Mesendoderm (in vitro differentiated cells): ENCODE measurements at regions not wholly inside any gene's neighbourhood (a gene's known extent, or its start where the extent isn't known, plus 50 kb on each side); places are given as distances from the start of the nearest gene placed in this dataset.

ENCODE experiments used
- DNase-seq: peaks from one replicate; pipeline ENCODE4 v3.0.0; 2013
- H2AK5ac ChIP-seq: 2 replicates; pipeline ENCODE4 v1.6.1; 2013; ENCODE audit warnings: low read length, inconsistent platforms
- H2BK120ac ChIP-seq: 2 replicates; pipeline ENCODE4 v1.6.1; 2013; ENCODE audit warnings: low read depth, mild to moderate bottlenecking, low read length, moderate library complexity, mixed read lengths
- H2BK15ac ChIP-seq: replicated peaks from 2 replicates; pipeline ENCODE4 v1.6.1; 2013; ENCODE audit warnings: low read depth, mild to moderate bottlenecking, moderate library complexity
- H2BK5ac ChIP-seq: 2 replicates; pipeline ENCODE4 v1.6.1; 2013; ENCODE audit warnings: low read length, inconsistent platforms
- H3K18ac ChIP-seq: 2 replicates; pipeline ENCODE4 v1.6.1; 2013; ENCODE audit warnings: mild to moderate bottlenecking, low read length, mixed read lengths
- H3K23ac ChIP-seq: one replicate; pipeline ENCODE4 v1.6.1; 2013; ENCODE audit warnings: low read length
- H3K27ac ChIP-seq: 2 replicates; pipeline ENCODE4 v1.5.1; 2013; ENCODE audit warnings: low read depth, mild to moderate bottlenecking, inconsistent platforms, low read length, moderate library complexity
- H3K27me3 ChIP-seq: 2 replicates; pipeline ENCODE4 v1.6.1; 2013; ENCODE audit warnings: low read length, control low read depth, mild to moderate bottlenecking, inconsistent platforms; ENCODE audit not compliant: insufficient read depth, poor library complexity
- H3K36me3 ChIP-seq: 2 replicates; pipeline ENCODE4 v1.6.1; 2013; ENCODE audit warnings: low read length, inconsistent platforms; ENCODE audit not compliant: control insufficient read depth, insufficient read depth
- H3K4ac ChIP-seq: one replicate; pipeline ENCODE4 v1.6.1; 2013; ENCODE audit warnings: low read depth, mild to moderate bottlenecking, low read length, moderate library complexity
- H3K4me1 ChIP-seq: 2 replicates; pipeline ENCODE4 v1.6.1; 2013; ENCODE audit warnings: low read depth, low read length, inconsistent platforms; ENCODE audit not compliant: control insufficient read depth
- H3K4me2 ChIP-seq: 2 replicates; pipeline ENCODE4 v1.6.1; 2013; ENCODE audit warnings: low read length
- H3K4me3 ChIP-seq: 2 replicates; pipeline ENCODE4 v1.5.1; 2013; ENCODE audit warnings: mild to moderate bottlenecking, low read length
- H3K56ac ChIP-seq: one replicate; pipeline ENCODE4 v1.6.1; 2013; ENCODE audit warnings: low read length
- H3K79me1 ChIP-seq: 2 replicates; pipeline ENCODE4 v1.6.1; 2013; ENCODE audit warnings: low read length, inconsistent platforms
- H3K79me2 ChIP-seq: 2 replicates; pipeline ENCODE4 v1.6.1; 2013; ENCODE audit warnings: mild to moderate bottlenecking, low read length; ENCODE audit not compliant: control insufficient read depth, insufficient read depth
- H3K9ac ChIP-seq: 2 replicates; pipeline ENCODE4 v1.6.1; 2013; ENCODE audit warnings: low read length, inconsistent platforms
- H4K5ac ChIP-seq: one replicate; pipeline ENCODE4 v1.6.1; 2013; ENCODE audit warnings: low read length
- H4K8ac ChIP-seq: one replicate; pipeline ENCODE4 v1.6.1; 2013; ENCODE audit warnings: low read depth, mild to moderate bottlenecking, control low read depth, low read length, moderate library complexity
- WGBS: extraction: QIAGEN DNeasy Blood & Tissue Kit; methylation state at CpG from one replicate; pipeline ENCODE4 v1.1.7; 2013; ENCODE audit warnings: low lambda C conversion rate, missing lambda C conversion rate; ENCODE audit not compliant: insufficient coverage; ENCODE audit errors: extremely low coverage; 5-methylcytosine and 5-hydroxymethylcytosine counted together

DNA sequence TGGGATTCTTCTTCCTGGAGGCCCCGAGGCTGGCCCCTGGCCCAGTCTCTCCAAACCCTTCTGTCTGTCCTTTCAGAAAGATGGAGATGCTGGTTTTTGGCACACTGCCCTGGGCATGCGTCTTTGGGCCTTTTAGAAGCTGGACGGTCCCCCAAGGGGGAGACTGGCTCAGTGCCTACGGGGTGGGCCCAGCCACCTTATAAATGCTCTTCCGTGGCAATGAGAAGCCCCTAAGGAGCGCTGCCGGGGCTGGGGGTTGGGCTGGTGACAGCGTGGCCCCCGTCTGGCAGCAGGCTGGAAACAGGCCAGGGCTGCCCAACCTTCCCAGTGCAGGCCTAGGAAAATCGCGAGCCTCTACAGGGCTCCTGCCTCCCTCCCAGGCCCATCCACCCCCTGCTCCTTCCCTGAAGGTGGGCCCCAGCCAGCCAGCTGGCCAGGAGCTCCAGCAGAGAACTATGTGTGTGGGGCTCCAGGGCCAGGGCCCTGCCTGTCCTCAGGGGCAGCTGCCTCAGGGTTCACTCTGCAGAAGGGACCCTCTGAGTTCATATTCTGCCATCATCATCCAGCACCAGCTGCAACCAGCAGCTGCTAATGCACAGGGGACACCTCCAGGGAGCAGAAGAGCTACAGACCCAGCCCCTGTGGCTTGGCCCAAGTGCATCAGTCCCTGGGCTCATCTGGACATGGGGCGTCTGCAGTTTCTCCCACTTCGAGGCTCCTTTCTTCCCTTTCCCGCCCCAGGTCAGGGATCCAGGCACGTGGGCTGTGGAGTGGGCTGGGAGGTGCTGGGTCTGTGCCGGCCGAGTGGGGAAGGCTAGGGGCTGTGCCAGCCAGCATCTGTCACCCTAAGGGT, 107.6 kb upstream of the OTOS start:
- no peaks in the 10 kb centered on the region for H3K36me3 ChIP-seq
- H3K4me2 ChIP-seq: no peak overlapping the region
- no peak overlapping the region for H3K23ac ChIP-seq
- H3K27ac ChIP-seq: no peak overlapping the region
- no peak overlapping the region for H4K5ac ChIP-seq
- H3K18ac ChIP-seq: no peak overlapping the region
- no peaks in the 10 kb centered on the region for H3K4me1 ChIP-seq
- no peak overlapping the region for H2BK120ac ChIP-seq
- no peak overlapping the region for H3K4ac ChIP-seq
- no peak overlapping the region for H2BK5ac ChIP-seq
- H3K27me3 ChIP-seq: no peaks in the 10 kb centered on the region
- H3K4me3 ChIP-seq: no peak overlapping the region
- no peak overlapping the region for H4K8ac ChIP-seq
- no CpG with 5 or more reads among the region's 17 CpGs for WGBS
- no peaks in the 10 kb centered on the region for H3K79me1 ChIP-seq
- no peak overlapping the region for H2BK15ac ChIP-seq
- H3K79me2 ChIP-seq: no peaks in the 10 kb centered on the region
- H2AK5ac ChIP-seq: no peak overlapping the region
- H3K9ac ChIP-seq: no peak overlapping the region
- no peak overlapping the region for H3K56ac ChIP-seq
- DNase-seq: no peak

DNA sequence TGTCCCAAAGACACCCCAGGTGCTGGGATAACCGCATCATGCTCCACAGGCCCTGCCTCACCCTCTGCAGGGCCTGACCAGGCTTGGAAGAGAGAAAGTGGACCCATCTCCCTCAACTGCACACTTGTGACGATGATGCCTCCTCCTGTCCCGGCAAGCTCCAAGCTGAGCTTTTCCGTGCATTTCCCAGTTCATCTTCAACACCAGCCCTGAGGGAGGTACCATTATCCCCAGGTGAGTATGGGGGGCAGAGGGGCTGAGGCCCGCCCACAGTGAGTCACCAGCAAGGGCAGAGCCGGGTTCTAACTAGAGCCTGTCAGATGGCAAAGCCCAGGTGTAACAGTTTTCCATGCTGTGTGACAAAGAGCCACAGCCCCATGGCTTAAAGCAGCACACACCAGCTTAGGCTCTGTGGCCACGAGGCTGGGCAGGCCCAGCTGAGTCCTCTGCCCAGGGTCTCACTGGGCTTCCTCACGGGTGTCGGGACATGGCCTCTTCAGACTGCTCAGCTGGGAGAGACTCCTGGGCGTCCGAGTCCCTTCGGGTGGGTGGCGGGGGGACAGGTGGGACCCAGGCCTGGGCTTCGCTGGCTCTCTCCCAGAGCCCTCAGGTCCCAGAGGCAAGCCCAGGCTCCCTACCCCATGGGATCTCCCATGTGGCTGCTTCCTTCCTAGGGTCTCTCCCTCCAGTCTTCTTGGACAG, 108.4 kb upstream of the OTOS start:
- no peaks in the 10 kb centered on the region for H3K4me1 ChIP-seq
- H2BK15ac ChIP-seq: no peak overlapping the region
- WGBS: no CpG with 5 or more reads among the region's 14 CpGs
- H3K9ac ChIP-seq: no peak overlapping the region
- no peak overlapping the region for H4K8ac ChIP-seq
- no peaks in the 10 kb centered on the region for H3K79me1 ChIP-seq
- H2BK5ac ChIP-seq: no peak overlapping the region
- H3K27ac ChIP-seq: no peak overlapping the region
- no peak overlapping the region for H2BK120ac ChIP-seq
- no peak overlapping the region for H3K4me3 ChIP-seq
- H4K5ac ChIP-seq: no peak overlapping the region
- no peak overlapping the region for H3K23ac ChIP-seq
- H3K4ac ChIP-seq: no peak overlapping the region
- DNase-seq: no peak
- H3K36me3 ChIP-seq: no peaks in the 10 kb centered on the region
- H3K4me2 ChIP-seq: no peak overlapping the region
- H3K56ac ChIP-seq: no peak overlapping the region
- no peaks in the 10 kb centered on the region for H3K27me3 ChIP-seq
- no peak overlapping the region for H3K18ac ChIP-seq
- H3K79me2 ChIP-seq: no peaks in the 10 kb centered on the region
- no peak overlapping the region for H2AK5ac ChIP-seq

DNA sequence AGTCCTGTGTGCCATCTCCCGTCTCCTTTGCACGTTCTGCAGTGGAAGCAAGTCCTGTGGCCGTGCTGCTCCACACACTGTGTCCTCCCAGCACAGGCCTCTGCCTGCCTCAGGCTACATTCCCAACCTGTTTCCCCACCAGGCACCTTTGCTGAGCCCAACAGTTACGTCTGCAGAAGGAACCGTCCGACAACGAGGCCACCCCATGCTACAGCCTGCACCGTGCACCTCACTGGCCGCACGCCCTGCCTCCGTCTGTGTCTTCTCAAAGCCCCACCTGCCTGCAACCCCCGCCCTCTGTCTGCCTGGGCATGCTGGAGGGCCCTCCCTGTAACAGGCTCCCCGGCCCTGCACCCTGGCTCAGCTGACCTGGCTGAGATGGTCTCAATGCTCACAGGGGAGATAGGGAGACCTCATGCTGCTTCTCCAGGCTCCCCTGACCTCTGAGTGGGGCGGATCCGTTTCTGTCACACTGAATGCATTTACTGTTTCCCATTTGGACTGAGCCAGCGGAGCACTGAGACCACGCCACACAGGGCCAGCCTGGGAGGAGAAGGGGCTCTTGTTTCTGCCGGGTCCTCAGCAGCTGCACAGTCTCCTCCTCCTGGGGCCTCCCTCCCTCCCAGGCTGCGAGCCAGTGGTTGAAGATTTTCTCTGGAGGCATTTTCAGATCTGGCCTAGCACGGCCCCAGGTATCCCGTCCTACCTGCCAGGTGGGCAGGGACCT, 109.1 kb upstream of the OTOS start:
- H3K36me3 ChIP-seq: no peaks in the 10 kb centered on the region
- no peaks in the 10 kb centered on the region for H3K27me3 ChIP-seq
- H2AK5ac ChIP-seq: no peak overlapping the region
- H4K5ac ChIP-seq: no peak overlapping the region
- no peak overlapping the region for H3K9ac ChIP-seq
- H3K4me1 ChIP-seq: no peaks in the 10 kb centered on the region
- no CpG with 5 or more reads among the region's 21 CpGs for WGBS
- no peak overlapping the region for H3K56ac ChIP-seq
- H3K4me2 ChIP-seq: no peak overlapping the region
- H2BK15ac ChIP-seq: no peak overlapping the region
- no peak overlapping the region for H3K4me3 ChIP-seq
- no peak overlapping the region for H2BK5ac ChIP-seq
- no peak overlapping the region for H3K27ac ChIP-seq
- no peaks in the 10 kb centered on the region for H3K79me1 ChIP-seq
- H3K4ac ChIP-seq: no peak overlapping the region
- H4K8ac ChIP-seq: no peak overlapping the region
- H2BK120ac ChIP-seq: no peak overlapping the region
- H3K23ac ChIP-seq: no peak overlapping the region
- H3K79me2 ChIP-seq: no peaks in the 10 kb centered on the region
- DNase-seq: no peak
- no peak overlapping the region for H3K18ac ChIP-seq

DNA sequence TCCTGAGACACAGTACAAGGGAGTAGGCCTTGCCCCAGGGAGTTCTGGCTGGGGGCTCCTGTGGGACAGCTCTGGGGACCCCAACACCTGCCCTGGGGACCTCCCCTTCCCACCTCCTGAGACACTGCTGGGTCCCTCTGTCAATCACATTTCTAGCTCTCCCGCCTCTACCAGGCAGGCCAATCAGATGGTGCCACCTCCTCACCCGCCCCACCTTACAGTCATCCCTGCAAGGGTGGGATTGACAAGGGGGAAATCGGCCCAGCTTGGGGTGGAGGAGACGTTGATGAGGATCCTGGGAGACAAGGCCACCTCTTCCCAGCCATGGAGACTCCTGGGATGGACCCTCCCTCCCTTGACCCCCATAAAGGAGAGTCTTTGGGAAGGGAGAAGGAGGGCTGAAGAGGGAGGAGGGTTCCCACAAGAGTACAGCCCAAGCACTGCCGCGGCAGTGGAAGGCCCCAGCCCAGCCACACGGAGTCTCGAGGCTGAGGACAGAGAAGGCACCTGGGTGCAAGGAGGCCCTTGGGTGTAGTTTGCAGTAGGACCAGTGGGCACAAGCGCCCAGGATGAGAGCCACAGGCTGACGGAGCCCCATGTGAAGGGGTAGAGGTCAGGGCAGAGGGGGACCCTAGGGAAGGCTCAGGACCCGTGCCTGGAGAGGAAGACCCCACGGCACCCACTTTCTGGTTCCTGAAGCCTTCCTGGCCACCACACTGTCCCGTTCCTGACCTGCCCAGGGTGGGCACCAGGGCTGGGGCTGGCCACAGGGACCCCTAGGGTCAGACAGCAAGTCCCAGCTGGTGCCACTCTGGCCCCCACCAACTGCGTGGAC, 109.9 kb upstream of the OTOS start:
- Histone ChIP-seq H3K4me2 (no peak overlapping the region), H3K79me1 (no peaks in the 10 kb centered on the region), H3K18ac (no peak overlapping the region), H3K4ac (no peak overlapping the region), H3K4me3 (no peak overlapping the region), H3K4me1 (no peaks in the 10 kb centered on the region), H4K8ac (no peak overlapping the region), H3K56ac (no peak overlapping the region), H3K36me3 (no peaks in the 10 kb centered on the region), H3K23ac (no peak overlapping the region), H3K9ac (no peak overlapping the region), H3K27me3 (no peaks in the 10 kb centered on the region), H2BK15ac (no peak overlapping the region), H3K27ac (no peak overlapping the region), H4K5ac (no peak overlapping the region), H3K79me2 (no peaks in the 10 kb centered on the region), H2BK120ac (no peak overlapping the region), H2BK5ac (no peak overlapping the region), H2AK5ac (no peak overlapping the region)
- no peak for DNase-seq
- no CpG with 5 or more reads among the region's 14 CpGs for WGBS

DNA sequence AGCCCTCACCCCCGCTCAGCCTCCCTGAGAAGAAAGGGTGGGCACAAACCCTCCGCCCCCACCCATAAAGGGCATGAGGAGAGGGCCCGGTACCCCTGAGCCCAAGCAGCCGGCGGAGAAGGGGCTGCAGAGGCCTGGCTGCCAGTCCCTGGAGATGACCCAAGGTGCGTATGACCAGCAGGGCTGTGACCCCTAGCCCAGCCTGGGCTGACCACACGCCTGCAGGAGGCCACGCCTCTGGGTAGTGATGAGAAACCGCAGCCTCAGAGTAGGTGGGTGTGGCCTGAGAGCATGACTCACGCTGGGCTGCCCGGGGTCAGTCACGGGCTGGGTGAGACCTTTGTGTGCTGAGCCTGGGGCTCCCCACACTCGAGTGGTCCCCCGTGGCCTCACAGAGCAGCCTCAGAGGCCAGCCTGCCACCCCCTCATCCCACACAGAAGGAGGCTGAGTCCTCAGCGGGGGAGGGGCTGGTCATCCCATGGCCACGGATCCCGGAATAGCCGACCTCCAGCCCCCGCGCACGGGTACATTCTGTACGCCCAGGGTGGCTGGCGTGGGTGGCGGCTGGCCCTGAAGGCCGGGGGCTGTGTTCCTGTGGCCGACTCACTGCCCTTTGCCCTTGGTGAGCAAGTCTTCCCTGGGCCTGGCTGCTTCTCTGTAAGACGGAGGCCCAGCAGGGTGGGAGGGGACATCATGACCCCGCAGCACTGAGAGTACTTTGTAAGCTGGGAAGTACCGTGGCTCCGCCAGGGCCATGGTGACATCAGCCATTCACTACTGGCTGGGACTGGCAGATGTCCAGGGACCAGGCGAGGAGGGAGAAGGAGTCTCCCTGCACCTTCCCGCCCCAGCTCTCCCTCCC, 110.8 kb upstream of the OTOS start:
- H3K9ac ChIP-seq: no peak overlapping the region
- no peak overlapping the region for H3K18ac ChIP-seq
- no peak overlapping the region for H4K8ac ChIP-seq
- no peaks in the 10 kb centered on the region for H3K79me2 ChIP-seq
- no peaks in the 10 kb centered on the region for H3K4me1 ChIP-seq
- H3K56ac ChIP-seq: no peak overlapping the region
- H3K4ac ChIP-seq: no peak overlapping the region
- no peak overlapping the region for H2BK5ac ChIP-seq
- no peaks in the 10 kb centered on the region for H3K79me1 ChIP-seq
- peak; percentile 58 for DNase-seq
- no peak overlapping the region for H3K4me2 ChIP-seq
- H3K23ac ChIP-seq: no peak overlapping the region
- H3K36me3 ChIP-seq: no peaks in the 10 kb centered on the region
- H4K5ac ChIP-seq: no peak overlapping the region
- H2BK15ac ChIP-seq: no peak overlapping the region
- no peak overlapping the region for H2AK5ac ChIP-seq
- no peak overlapping the region for H3K4me3 ChIP-seq
- WGBS: no CpG with 5 or more reads among the region's 32 CpGs
- H3K27me3 ChIP-seq: no peaks in the 10 kb centered on the region
- H3K27ac ChIP-seq: no peak overlapping the region
- no peak overlapping the region for H2BK120ac ChIP-seq
